ENCODE measurements at regions not wholly inside any gene's neighbourhood (a gene's known extent, or its start where the extent isn't known, plus 50 kb on each side); places are given as distances from the start of the nearest gene placed in this dataset.

DNA sequence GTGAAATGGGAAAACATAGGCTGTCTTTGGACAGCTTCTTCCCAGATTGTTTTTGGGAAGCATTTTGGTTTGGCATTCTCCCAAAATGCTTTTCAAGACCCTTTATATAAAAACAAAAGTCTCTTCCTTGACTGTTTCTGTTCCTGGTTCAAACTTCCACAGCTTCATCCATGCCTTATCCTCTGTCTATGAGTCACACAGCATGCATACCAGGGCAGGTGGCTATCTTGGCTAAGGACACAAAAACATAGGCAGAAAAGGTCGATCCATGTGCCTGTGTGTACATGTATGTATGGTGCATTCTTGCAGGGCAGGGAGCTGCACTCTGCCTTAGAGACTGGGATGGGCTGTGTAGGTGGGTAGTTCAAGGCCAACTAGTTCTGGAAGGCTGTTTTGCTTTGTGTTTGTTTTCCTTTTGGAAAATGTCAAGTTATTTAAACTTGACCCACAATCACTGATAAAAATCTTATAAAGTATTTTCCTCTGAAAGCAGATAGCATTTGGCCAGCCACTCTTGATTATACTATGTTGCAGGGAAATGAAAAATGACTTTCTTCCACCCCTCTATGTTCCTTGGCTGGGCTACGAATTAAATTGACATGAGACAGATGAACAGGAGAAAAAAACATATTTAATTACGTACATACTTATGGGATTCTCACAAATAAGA lies 437.0 kb downstream of the SIPA1L2 start:
- no peaks in the 10 kb centered on the region for H3K9me3 ChIP-seq (ENCODE audit: control insufficient read depth, insufficient read depth, low read length)
- H3K4me1 ChIP-seq (ENCODE audit: control insufficient read depth, low read length): no peaks in the 10 kb centered on the region
- H3K4me2 ChIP-seq (ENCODE audit: low read length): no peak overlapping the region
- no peaks in the 10 kb centered on the region for H3F3A ChIP-seq (ENCODE audit: control insufficient read depth, insufficient read depth)
- H3K27me3 ChIP-seq (ENCODE audit: control insufficient read depth, low read length): no peaks in the 10 kb centered on the region
- no peaks in the 10 kb centered on the region for H4K20me1 ChIP-seq (ENCODE audit: control insufficient read depth, insufficient read depth, low read depth, low read length)
- H3K9me2 ChIP-seq (replicated peaks; ENCODE audit: control insufficient read depth, low read length): no peaks in the 10 kb centered on the region
- H3K27ac ChIP-seq (ENCODE audit: low read depth, low read length): no peak overlapping the region
- H3K4me3 ChIP-seq (ENCODE audit: low read length): no peak overlapping the region
- TF ChIP-seq, protein P1, sequence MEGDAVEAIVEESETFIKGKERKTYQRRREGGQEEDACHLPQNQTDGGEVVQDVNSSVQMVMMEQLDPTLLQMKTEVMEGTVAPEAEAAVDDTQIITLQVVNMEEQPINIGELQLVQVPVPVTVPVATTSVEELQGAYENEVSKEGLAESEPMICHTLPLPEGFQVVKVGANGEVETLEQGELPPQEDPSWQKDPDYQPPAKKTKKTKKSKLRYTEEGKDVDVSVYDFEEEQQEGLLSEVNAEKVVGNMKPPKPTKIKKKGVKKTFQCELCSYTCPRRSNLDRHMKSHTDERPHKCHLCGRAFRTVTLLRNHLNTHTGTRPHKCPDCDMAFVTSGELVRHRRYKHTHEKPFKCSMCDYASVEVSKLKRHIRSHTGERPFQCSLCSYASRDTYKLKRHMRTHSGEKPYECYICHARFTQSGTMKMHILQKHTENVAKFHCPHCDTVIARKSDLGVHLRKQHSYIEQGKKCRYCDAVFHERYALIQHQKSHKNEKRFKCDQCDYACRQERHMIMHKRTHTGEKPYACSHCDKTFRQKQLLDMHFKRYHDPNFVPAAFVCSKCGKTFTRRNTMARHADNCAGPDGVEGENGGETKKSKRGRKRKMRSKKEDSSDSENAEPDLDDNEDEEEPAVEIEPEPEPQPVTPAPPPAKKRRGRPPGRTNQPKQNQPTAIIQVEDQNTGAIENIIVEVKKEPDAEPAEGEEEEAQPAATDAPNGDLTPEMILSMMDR (IDR thresholded peaks at IDR 0.05; ENCODE audit: low read depth, low read length, poor library complexity, severe bottlenecking): no peak
- no peak for TF ChIP-seq EZH2phosphoT487 (IDR thresholded peaks at IDR 0.05; ENCODE audit: borderline replicate concordance, low read length)
- H3K79me2 ChIP-seq (ENCODE audit: control insufficient read depth, low read length): no peaks in the 10 kb centered on the region
- H3K36me3 ChIP-seq (ENCODE audit: control insufficient read depth, low read length): no peaks in the 10 kb centered on the region

DNA sequence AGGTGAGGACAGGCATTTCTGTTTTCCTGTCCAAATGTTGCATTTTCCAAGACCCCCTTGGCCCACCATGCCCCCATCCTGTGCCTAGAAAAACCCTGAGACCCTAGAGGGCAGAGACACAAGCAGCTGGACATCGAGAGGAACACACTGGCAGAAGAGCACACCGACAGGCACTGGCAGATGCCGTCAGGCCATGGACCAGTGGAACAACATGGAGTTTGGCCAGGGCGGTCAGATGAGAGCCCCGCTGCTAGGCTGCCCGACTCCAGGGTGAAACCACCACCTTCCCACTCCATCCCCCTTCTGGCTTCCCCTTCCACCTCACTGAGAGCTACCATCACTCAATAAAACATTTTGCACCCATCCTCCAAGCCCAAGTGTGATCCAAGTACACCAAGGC lies 438.4 kb downstream of the SIPA1L2 start:
- H3K4me3 ChIP-seq (ENCODE audit: low read length): no peak overlapping the region
- H3K4me1 ChIP-seq (ENCODE audit: control insufficient read depth, low read length): no peaks in the 10 kb centered on the region
- no peaks in the 10 kb centered on the region for H3F3A ChIP-seq (ENCODE audit: control insufficient read depth, insufficient read depth)
- TF ChIP-seq, protein P1 (IDR thresholded peaks at IDR 0.05; ENCODE audit: low read depth, low read length, poor library complexity, severe bottlenecking): no peak
- no peak for TF ChIP-seq EZH2phosphoT487 (IDR thresholded peaks at IDR 0.05; ENCODE audit: borderline replicate concordance, low read length)
- no peaks in the 10 kb centered on the region for H3K36me3 ChIP-seq (ENCODE audit: control insufficient read depth, low read length)
- H3K79me2 ChIP-seq (ENCODE audit: control insufficient read depth, low read length): no peaks in the 10 kb centered on the region
- no peaks in the 10 kb centered on the region for H4K20me1 ChIP-seq (ENCODE audit: control insufficient read depth, insufficient read depth, low read depth, low read length)
- no peaks in the 10 kb centered on the region for H3K9me3 ChIP-seq (ENCODE audit: control insufficient read depth, insufficient read depth, low read length)
- no peak overlapping the region for H3K27ac ChIP-seq (ENCODE audit: low read depth, low read length)
- no peak overlapping the region for H3K4me2 ChIP-seq (ENCODE audit: low read length)
- H3K9me2 ChIP-seq (replicated peaks; ENCODE audit: control insufficient read depth, low read length): no peaks in the 10 kb centered on the region
- no peaks in the 10 kb centered on the region for H3K27me3 ChIP-seq (ENCODE audit: control insufficient read depth, low read length)

GRCh38 chr1:232188318-232188717 lies 441.6 kb downstream of the SIPA1L2 start:
- no peaks in the 10 kb centered on the region for H3K79me2 ChIP-seq (ENCODE audit: control insufficient read depth, low read length)
- H3K27me3 ChIP-seq (ENCODE audit: control insufficient read depth, low read length): no peaks in the 10 kb centered on the region
- H3K4me3 ChIP-seq (ENCODE audit: low read length): no peak overlapping the region
- H3K9me3 ChIP-seq (ENCODE audit: control insufficient read depth, insufficient read depth, low read length): no peaks in the 10 kb centered on the region
- H3F3A ChIP-seq (ENCODE audit: control insufficient read depth, insufficient read depth): no peaks in the 10 kb centered on the region
- H4K20me1 ChIP-seq (ENCODE audit: control insufficient read depth, insufficient read depth, low read depth, low read length): no peaks in the 10 kb centered on the region
- no peak overlapping the region for H3K4me2 ChIP-seq (ENCODE audit: low read length)
- no peak overlapping the region for H3K27ac ChIP-seq (ENCODE audit: low read depth, low read length)
- no peaks in the 10 kb centered on the region for H3K4me1 ChIP-seq (ENCODE audit: control insufficient read depth, low read length)
- no peaks in the 10 kb centered on the region for H3K9me2 ChIP-seq (replicated peaks; ENCODE audit: control insufficient read depth, low read length)
- TF ChIP-seq EZH2phosphoT487 (IDR thresholded peaks at IDR 0.05; ENCODE audit: borderline replicate concordance, low read length): no peak
- TF ChIP-seq, protein P1 (IDR thresholded peaks at IDR 0.05; ENCODE audit: low read depth, low read length, poor library complexity, severe bottlenecking): no peak
- no peaks in the 10 kb centered on the region for H3K36me3 ChIP-seq (ENCODE audit: control insufficient read depth, low read length)

Data from DOHH2 (cell line).